Midbrain (tissue), 1 donor: ENCODE measurements at regions not wholly inside any gene's neighbourhood (a gene's known extent, or its start where the extent isn't known, plus 50 kb on each side); places are given as distances from the start of the nearest gene placed in this dataset.

Experiments used
- DNase-seq: peaks from one replicate; lab custom pipeline; 2025; lab: John Stamatoyannopoulos, UW

- DNase-seq = no peak
These were observed 440.4 kb downstream of the COL12A1 start for GRCh38 chr6:74765486-74765885.

- DNase-seq = no peak
These were observed 441.4 kb downstream of the COL12A1 start for GRCh38 chr6:74764486-74764885.

- DNase-seq = no peak
These were observed 443.0 kb downstream of the COL12A1 start for GRCh38 chr6:74762841-74763240.

GRCh38 chr6:74757813-74758212 is 448.0 kb downstream of the COL12A1 start:
- DNase-seq = no peak

GRCh38 chr6:74756923-74757322 is 448.9 kb downstream of the COL12A1 start:
- DNase-seq = no peak

- DNase-seq = no peak
These were observed 450.1 kb downstream of the COL12A1 start for GRCh38 chr6:74755778-74756177.

- no peak for DNase-seq
These were observed 450.7 kb downstream of the COL12A1 start for GRCh38 chr6:74755196-74755595.

GRCh38 chr6:74753883-74754600 is 451.8 kb downstream of the COL12A1 start:
- DNase-seq = no peak

GRCh38 chr6:74752303-74752702 is 453.6 kb downstream of the COL12A1 start:
- DNase-seq = no peak

GRCh38 chr6:74750826-74751225 is 455.0 kb downstream of the COL12A1 start:
- no peak for DNase-seq

GRCh38 chr6:74749211-74750147 is 456.4 kb downstream of the COL12A1 start:
- no peak for DNase-seq

GRCh38 chr6:74745670-74746069 is 460.2 kb downstream of the COL12A1 start:
- no peak for DNase-seq

GRCh38 chr6:74742793-74743508 is 462.9 kb downstream of the COL12A1 start:
- DNase-seq = no peak

GRCh38 chr6:74741646-74742045 is 464.2 kb downstream of the COL12A1 start:
- no peak for DNase-seq

- no peak for DNase-seq
These were observed 470.5 kb downstream of the COL12A1 start for GRCh38 chr6:74735304-74735703.

- no peak for DNase-seq
These were observed 471.0 kb downstream of the COL12A1 start for GRCh38 chr6:74734901-74735300.

GRCh38 chr6:74733830-74734620 is 471.8 kb downstream of the COL12A1 start:
- DNase-seq = no peak

GRCh38 chr6:74731931-74732330 is 473.9 kb downstream of the COL12A1 start:
- DNase-seq = no peak

GRCh38 chr6:74731204-74731603 is 474.6 kb downstream of the COL12A1 start:
- DNase-seq = no peak

GRCh38 chr6:74720923-74721322 is 484.9 kb downstream of the COL12A1 start:
- DNase-seq = no peak

- DNase-seq = no peak
These were observed 488.3 kb downstream of the COL12A1 start for GRCh38 chr6:74717591-74717990.
